Right atrium auricular region (tissue), 2 donors: ENCODE measurements at regions not wholly inside any gene's neighbourhood (a gene's known extent, or its start where the extent isn't known, plus 50 kb on each side); places are given as distances from the start of the nearest gene placed in this dataset.

ENCODE experiments used
- DNase-seq: peaks from one replicate; pipeline ENCODE4 v3.0.0-alpha.2; 2019; ENCODE audit warnings: low spot score
- H3K27ac ChIP-seq, 2 donors: fragments of 200-600 bp; sonication (generic); 1 replicate in 1 of 2; 2 replicates in 1 of 2; pipeline ENCODE4 v1.5.1; 2016 to 2019
- H3K27me3 ChIP-seq, 2 donors: fragments of 200-600 bp; sonication (generic); one replicate each; pipeline versions ENCODE4 v1.5.1 to v1.6.0; 2017 to 2019
- H3K36me3 ChIP-seq: fragments of 200-600 bp; sonication (generic); one replicate; pipeline ENCODE4 v1.5.1; 2016
- H3K4me1 ChIP-seq, 2 donors: fragments of 200-600 bp; sonication (generic); one replicate each; pipeline versions ENCODE4 v1.5.1 to v1.6.0; 2017 to 2019
- H3K4me3 ChIP-seq, 2 donors: fragments of 200-600 bp; sonication (generic); 1 replicate in 1 of 2; 2 replicates in 1 of 2; pipeline ENCODE4 v1.5.1; 2017 to 2019; ENCODE audit warnings: mild to moderate bottlenecking in 1 of 2, moderate library complexity in 1 of 2
- H3K9me3 ChIP-seq, 2 donors: fragments of 200-600 bp; sonication (generic); one replicate each; pipeline ENCODE4 v1.5.1; 2019
- TF ChIP-seq, protein P1 (sequence below), 2 donors: fragments of 200-600 bp; sonication (generic); IDR thresholded peaks; one replicate each; pipeline ENCODE4 v1.5.1; 2019; ENCODE audit warnings: antibody characterized with exemption in 2 of 2

GRCh38 chr7:155881471-155882350 lies 69.4 kb upstream of the SHH start:
- H3K36me3 ChIP-seq, result no peaks in the 10 kb centered on the region
- no peaks in the 10 kb centered on the region for H3K27me3 ChIP-seq
- H3K4me1 ChIP-seq, result no peaks in the 10 kb centered on the region
- TF ChIP-seq, protein P1, sequence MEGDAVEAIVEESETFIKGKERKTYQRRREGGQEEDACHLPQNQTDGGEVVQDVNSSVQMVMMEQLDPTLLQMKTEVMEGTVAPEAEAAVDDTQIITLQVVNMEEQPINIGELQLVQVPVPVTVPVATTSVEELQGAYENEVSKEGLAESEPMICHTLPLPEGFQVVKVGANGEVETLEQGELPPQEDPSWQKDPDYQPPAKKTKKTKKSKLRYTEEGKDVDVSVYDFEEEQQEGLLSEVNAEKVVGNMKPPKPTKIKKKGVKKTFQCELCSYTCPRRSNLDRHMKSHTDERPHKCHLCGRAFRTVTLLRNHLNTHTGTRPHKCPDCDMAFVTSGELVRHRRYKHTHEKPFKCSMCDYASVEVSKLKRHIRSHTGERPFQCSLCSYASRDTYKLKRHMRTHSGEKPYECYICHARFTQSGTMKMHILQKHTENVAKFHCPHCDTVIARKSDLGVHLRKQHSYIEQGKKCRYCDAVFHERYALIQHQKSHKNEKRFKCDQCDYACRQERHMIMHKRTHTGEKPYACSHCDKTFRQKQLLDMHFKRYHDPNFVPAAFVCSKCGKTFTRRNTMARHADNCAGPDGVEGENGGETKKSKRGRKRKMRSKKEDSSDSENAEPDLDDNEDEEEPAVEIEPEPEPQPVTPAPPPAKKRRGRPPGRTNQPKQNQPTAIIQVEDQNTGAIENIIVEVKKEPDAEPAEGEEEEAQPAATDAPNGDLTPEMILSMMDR (IDR thresholded peaks at IDR 0.05), result no peak
- H3K27ac ChIP-seq, result no peak overlapping the region
- H3K9me3 ChIP-seq, result no peaks in the 10 kb centered on the region
- DNase-seq, result no peak
- no peak overlapping the region for H3K4me3 ChIP-seq

- no peaks in the 10 kb centered on the region for H3K27me3 ChIP-seq
- TF ChIP-seq, protein P1 (IDR thresholded peaks at IDR 0.05), result no peak
- no peak for DNase-seq
- H3K36me3 ChIP-seq, result no peaks in the 10 kb centered on the region
- H3K4me1 ChIP-seq, result no peaks in the 10 kb centered on the region
- H3K9me3 ChIP-seq, result no peaks in the 10 kb centered on the region
- H3K27ac ChIP-seq, result no peak overlapping the region
- H3K4me3 ChIP-seq, result no peak overlapping the region
Measured at GRCh38 chr7:155880721-155881120, 68.5 kb upstream of the SHH start.

DNA sequence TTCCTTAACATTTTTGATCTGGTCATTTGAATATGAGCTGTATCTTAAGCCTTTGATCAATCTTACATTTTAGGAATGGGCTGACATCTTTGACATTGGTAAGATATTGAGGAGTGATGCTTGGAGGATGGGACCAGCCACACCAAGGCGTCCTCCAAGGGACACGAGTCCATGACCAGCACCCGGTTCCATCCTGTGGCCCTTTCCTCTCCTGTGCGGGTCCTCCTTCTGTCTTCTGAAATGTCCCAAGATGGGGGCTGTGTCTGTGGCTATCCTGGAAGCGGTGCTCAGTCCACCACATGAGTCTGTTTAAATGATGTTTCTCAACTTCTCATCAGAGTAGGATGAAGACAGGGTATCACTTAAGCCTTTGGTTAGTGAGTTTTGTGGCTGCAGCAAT lies 67.3 kb upstream of the SHH start:
- H3K36me3 ChIP-seq, result no peaks in the 10 kb centered on the region
- no peak overlapping the region for H3K27ac ChIP-seq
- no peaks in the 10 kb centered on the region for H3K4me1 ChIP-seq
- H3K4me3 ChIP-seq, result no peak overlapping the region
- H3K27me3 ChIP-seq, result no peaks in the 10 kb centered on the region
- no peaks in the 10 kb centered on the region for H3K9me3 ChIP-seq
- no peak for DNase-seq
- TF ChIP-seq, protein P1 (IDR thresholded peaks at IDR 0.05), result no peak

GRCh38 chr7:155878674-155879073 lies 66.4 kb upstream of the SHH start:
- no peaks in the 10 kb centered on the region for H3K36me3 ChIP-seq
- no peak for DNase-seq
- TF ChIP-seq, protein P1 (IDR thresholded peaks at IDR 0.05), result no peak
- no peaks in the 10 kb centered on the region for H3K9me3 ChIP-seq
- no peaks in the 10 kb centered on the region for H3K27me3 ChIP-seq
- H3K4me1 ChIP-seq, result no peaks in the 10 kb centered on the region
- no peak overlapping the region for H3K27ac ChIP-seq
- H3K4me3 ChIP-seq, result no peak overlapping the region

- no peaks in the 10 kb centered on the region for H3K36me3 ChIP-seq
- H3K9me3 ChIP-seq, result no peaks in the 10 kb centered on the region
- DNase-seq, result no peak
- no peak overlapping the region for H3K27ac ChIP-seq
- H3K4me1 ChIP-seq, result no peaks in the 10 kb centered on the region
- TF ChIP-seq, protein P1 (IDR thresholded peaks at IDR 0.05), result no peak
- no peaks in the 10 kb centered on the region for H3K27me3 ChIP-seq
- H3K4me3 ChIP-seq, result no peak overlapping the region
Measured at GRCh38 chr7:155878250-155878649, 66.0 kb upstream of the SHH start.

GRCh38 chr7:155877167-155877566 lies 64.9 kb upstream of the SHH start:
- TF ChIP-seq, protein P1 (IDR thresholded peaks at IDR 0.05), result no peak
- no peaks in the 10 kb centered on the region for H3K27me3 ChIP-seq

More at GRCh38 chr7:155877167-155877566, 64.9 kb upstream of the SHH start:
- H3K4me1 ChIP-seq, result no peaks in the 10 kb centered on the region
- no peak for DNase-seq
- no peak overlapping the region for H3K27ac ChIP-seq
- H3K9me3 ChIP-seq, result no peaks in the 10 kb centered on the region
- no peak overlapping the region for H3K4me3 ChIP-seq
- no peaks in the 10 kb centered on the region for H3K36me3 ChIP-seq
